CD4-positive, alpha-beta T cell (primary cell): ENCODE measurements at regions not wholly inside any gene's neighbourhood (a gene's known extent, or its start where the extent isn't known, plus 50 kb on each side); places are given as distances from the start of the nearest gene placed in this dataset.

Experiments used
- ATAC-seq: fragments of 200-7000 bp; cut with Tn5 transposase; one replicate; pipeline ENCODE4 v1.10.0; 2022; ENCODE audit warnings: mild to moderate bottlenecking; ENCODE audit not compliant: poor library complexity
- CTCF ChIA-PET: fragments of 350-600 bp; sonication (Branson Sonifier 250); formaldehyde crosslinking; loops from one replicate; lab custom pipeline; 2021; ENCODE audit warnings: antibody characterized with exemption, inconsistent platforms; lab: Charles Lee
- POLR2A ChIA-PET: fragments of 350-600 bp; sonication (Branson Sonifier 250); formaldehyde crosslinking; loops from one replicate; lab custom pipeline; 2021; ENCODE audit warnings: antibody characterized with exemption, inconsistent platforms; lab: Charles Lee
- DNase-seq, 14 experiments: peaks; one replicate each; pipeline ENCODE4 v3.0.0-alpha.2; 2013 to 2020; ENCODE audit warnings: mixed read lengths in 2 of 14
- H3K27ac ChIP-seq, 2 donors: one replicate each; pipeline versions ENCODE4 v1.5.1 to v1.7.0; 2013; ENCODE audit warnings: low read length in 2 of 2, low read depth in 1 of 2, mild to moderate bottlenecking in 1 of 2
- H3K27me3 ChIP-seq, 2 experiments: 1 replicate in 1 of 2; 2 replicates in 1 of 2; pipeline versions ENCODE4 v1.6.1 to v1.7.0; 2013; ENCODE audit warnings: low read length in 2 of 2, control low read depth in 1 of 2, mild to moderate bottlenecking in 1 of 2, moderate library complexity in 1 of 2; ENCODE audit not compliant: insufficient read depth in 2 of 2, control insufficient read depth in 1 of 2
- H3K36me3 ChIP-seq: one replicate; pipeline ENCODE4 v1.6.1; 2013; ENCODE audit warnings: low read length, control low read depth; ENCODE audit not compliant: insufficient read depth
- H3K4me1 ChIP-seq: one replicate; pipeline ENCODE4 v1.6.1; 2013; ENCODE audit warnings: low read length, control low read depth; ENCODE audit not compliant: insufficient read depth
- H3K4me3 ChIP-seq: one replicate; pipeline ENCODE4 v1.5.1; 2013; ENCODE audit warnings: mild to moderate bottlenecking, low read length, moderate library complexity
- H3K9me3 ChIP-seq, 2 experiments: 1 replicate in 1 of 2; 2 replicates in 1 of 2; pipeline versions ENCODE4 v1.6.1 to v1.7.0; 2013; ENCODE audit warnings: low read length in 2 of 2, mild to moderate bottlenecking in 2 of 2, control low read depth in 1 of 2, moderate library complexity in 1 of 2; ENCODE audit not compliant: control insufficient read depth in 1 of 2, insufficient read depth in 1 of 2
- H3K27ac Mint-ChIP-seq: one replicate; pipeline ENCODE4 v1.8.0; 2020; ENCODE audit warnings: mixed read lengths
- H3K27me3 Mint-ChIP-seq: one replicate; pipeline ENCODE4 v1.8.0; 2021; ENCODE audit warnings: mixed read lengths
- H3K36me3 Mint-ChIP-seq: one replicate; pipeline ENCODE4 v1.8.0; 2021; ENCODE audit warnings: low read depth, mixed read lengths
- H3K4me1 Mint-ChIP-seq: one replicate; pipeline ENCODE4 v1.8.0; 2021; ENCODE audit warnings: low read depth, mixed read lengths
- H3K4me3 Mint-ChIP-seq: one replicate; pipeline ENCODE4 v1.8.0; 2020; ENCODE audit warnings: mild to moderate bottlenecking, mixed read lengths
- H3K9me3 Mint-ChIP-seq: one replicate; pipeline ENCODE4 v1.8.0; 2020; ENCODE audit warnings: mixed read lengths
- intact Hi-C, 2 experiments: fragments of 100-400 bp; cut with DNase I in 1 of 2; cut with micrococcal nuclease in 1 of 2; formaldehyde crosslinking; loops; one replicate each; pipeline versions ENCODE4 v1.15.1 to v1.9.0; 2023 to 2025; cut with DNase I, micrococcal nuclease
- TF ChIP-seq, protein P1 (sequence below): fragments of 200-600 bp; IDR thresholded peaks from one replicate; pipeline ENCODE4 v1.8.0; 2022; ENCODE audit warnings: antibody characterized with exemption, mild to moderate bottlenecking

GRCh38 chr15:98383571-98383970 lies 264.8 kb upstream of the IGF1R start:
- Mint-ChIP-seq H3K9me3 (no peaks in the 10 kb centered on the region), H3K27me3 (peaks cover 29% of the 10 kb centered on the region), H3K4me1 (no peaks in the 10 kb centered on the region), H3K27ac (no peak overlapping the region), H3K36me3 (no peaks in the 10 kb centered on the region), H3K4me3 (no peak overlapping the region)
- ATAC-seq (no peak), DNase-seq (no peak)
- H3K4me3 ChIP-seq = no peak overlapping the region
- CTCF ChIA-PET = no interaction called here
- TF ChIP-seq, protein P1, sequence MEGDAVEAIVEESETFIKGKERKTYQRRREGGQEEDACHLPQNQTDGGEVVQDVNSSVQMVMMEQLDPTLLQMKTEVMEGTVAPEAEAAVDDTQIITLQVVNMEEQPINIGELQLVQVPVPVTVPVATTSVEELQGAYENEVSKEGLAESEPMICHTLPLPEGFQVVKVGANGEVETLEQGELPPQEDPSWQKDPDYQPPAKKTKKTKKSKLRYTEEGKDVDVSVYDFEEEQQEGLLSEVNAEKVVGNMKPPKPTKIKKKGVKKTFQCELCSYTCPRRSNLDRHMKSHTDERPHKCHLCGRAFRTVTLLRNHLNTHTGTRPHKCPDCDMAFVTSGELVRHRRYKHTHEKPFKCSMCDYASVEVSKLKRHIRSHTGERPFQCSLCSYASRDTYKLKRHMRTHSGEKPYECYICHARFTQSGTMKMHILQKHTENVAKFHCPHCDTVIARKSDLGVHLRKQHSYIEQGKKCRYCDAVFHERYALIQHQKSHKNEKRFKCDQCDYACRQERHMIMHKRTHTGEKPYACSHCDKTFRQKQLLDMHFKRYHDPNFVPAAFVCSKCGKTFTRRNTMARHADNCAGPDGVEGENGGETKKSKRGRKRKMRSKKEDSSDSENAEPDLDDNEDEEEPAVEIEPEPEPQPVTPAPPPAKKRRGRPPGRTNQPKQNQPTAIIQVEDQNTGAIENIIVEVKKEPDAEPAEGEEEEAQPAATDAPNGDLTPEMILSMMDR = no peak
- no peaks in the 10 kb centered on the region for H3K36me3 ChIP-seq
- no peaks in the 10 kb centered on the region for H3K4me1 ChIP-seq
- POLR2A ChIA-PET = no interaction called here
- intact Hi-C loops = no loop called here
- H3K9me3 ChIP-seq = peaks cover 0 to 3% of the 10 kb centered on the region in 2 experiments
- H3K27me3 ChIP-seq = peaks cover 0 to 6% of the 10 kb centered on the region in 2 experiments
- no peak overlapping the region for H3K27ac ChIP-seq

- H3K27me3 ChIP-seq = peaks cover 0 to 6% of the 10 kb centered on the region in 2 experiments
- DNase-seq (no peak), ATAC-seq (no peak)
- no peak overlapping the region for H3K4me3 ChIP-seq
- no peaks in the 10 kb centered on the region for H3K36me3 Mint-ChIP-seq
- TF ChIP-seq, protein P1 = no peak
- no peak overlapping the region for H3K27ac Mint-ChIP-seq
- peaks cover 0 to 3% of the 10 kb centered on the region in 2 experiments for H3K9me3 ChIP-seq
- ChIA-PET POLR2A (no interaction called here), CTCF (no interaction called here)
- no peaks in the 10 kb centered on the region for H3K36me3 ChIP-seq
- H3K27ac ChIP-seq = no peak overlapping the region
- no peaks in the 10 kb centered on the region for H3K4me1 ChIP-seq
- intact Hi-C loops = no loop called here
- no peaks in the 10 kb centered on the region for H3K4me1 Mint-ChIP-seq
- peaks cover 35% of the 10 kb centered on the region for H3K27me3 Mint-ChIP-seq
- no peaks in the 10 kb centered on the region for H3K9me3 Mint-ChIP-seq
- no peak overlapping the region for H3K4me3 Mint-ChIP-seq
Observed at GRCh38 chr15:98384328-98385029, 263.9 kb upstream of the IGF1R start.

GRCh38 chr15:98385752-98386381 lies 262.5 kb upstream of the IGF1R start:
- Mint-ChIP-seq H3K4me3 (no peak overlapping the region), H3K27ac (no peak overlapping the region), H3K27me3 (peaks cover 29% of the 10 kb centered on the region), H3K4me1 (no peaks in the 10 kb centered on the region), H3K9me3 (no peaks in the 10 kb centered on the region), H3K36me3 (no peaks in the 10 kb centered on the region)
- Histone ChIP-seq H3K27ac (no peak overlapping the region), H3K36me3 (no peaks in the 10 kb centered on the region), H3K4me3 (no peak overlapping the region), H3K27me3 (peaks cover 0 to 6% of the 10 kb centered on the region in 2 experiments), H3K4me1 (no peaks in the 10 kb centered on the region), H3K9me3 (peaks cover 0 to 3% of the 10 kb centered on the region in 2 experiments)
- TF ChIP-seq, protein P1 = no peak
- intact Hi-C loops = no loop called here
- DNase-seq (no peak), ATAC-seq (no peak)
- ChIA-PET CTCF (no interaction called here), POLR2A (no interaction called here)
